GM12891 (cell line): ENCODE measurements at regions not wholly inside any gene's neighbourhood (a gene's known extent, or its start where the extent isn't known, plus 50 kb on each side); places are given as distances from the start of the nearest gene placed in this dataset.

Source experiments
- POLR2A ChIP-seq: IDR thresholded peaks from 2 replicates; pipeline ENCODE4 v1.6.1; 2011; ENCODE audit warnings: low read depth, low read length, control low read depth
- TAF1 ChIP-seq: IDR thresholded peaks from 2 replicates; pipeline ENCODE4 v1.6.1; 2011; ENCODE audit warnings: low read depth, low read length, control low read depth

- TF ChIP-seq POLR2A (no peak), TAF1 (no peak)
Observed at GRCh38 chr1:41983451-41983850, 64.7 kb upstream of the HIVEP3 start.
